HK-2 (cell line): ENCODE measurements at regions not wholly inside any gene's neighbourhood (a gene's known extent, or its start where the extent isn't known, plus 50 kb on each side); places are given as distances from the start of the nearest gene placed in this dataset.

Source experiments
- DNase-seq: peaks from one replicate; pipeline ENCODE4 v3.0.0-alpha.2; 2018; ENCODE audit not compliant: unreplicated experiment

- no peak for DNase-seq
These were observed 117.5 kb downstream of the MACIR start for GRCh38 chr5:103375863-103376591.

DNA sequence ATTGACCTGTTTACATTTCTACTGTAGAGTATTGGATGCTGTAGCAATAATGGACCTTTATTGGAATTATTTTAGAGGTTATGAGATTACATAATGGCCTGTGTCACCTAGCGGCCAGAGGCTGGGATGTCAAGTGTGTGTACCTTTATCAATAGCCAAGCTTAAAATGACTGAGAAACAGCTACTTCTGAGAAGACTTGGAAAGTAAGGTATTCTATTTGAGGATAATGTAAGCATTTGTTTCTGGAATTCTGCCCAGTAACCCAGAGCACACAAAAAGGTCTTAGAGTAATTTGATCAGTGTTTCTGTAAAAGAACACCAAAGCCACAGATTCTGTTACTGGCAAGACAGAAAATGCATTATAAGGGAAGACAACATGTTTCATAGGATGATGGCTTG lies 116.8 kb downstream of the MACIR start:
- DNase-seq: no peak

GRCh38 chr5:103374473-103374963 lies 116.0 kb downstream of the MACIR start:
- no peak for DNase-seq

GRCh38 chr5:103373597-103374472 lies 115.3 kb downstream of the MACIR start:
- DNase-seq: no peak

DNA sequence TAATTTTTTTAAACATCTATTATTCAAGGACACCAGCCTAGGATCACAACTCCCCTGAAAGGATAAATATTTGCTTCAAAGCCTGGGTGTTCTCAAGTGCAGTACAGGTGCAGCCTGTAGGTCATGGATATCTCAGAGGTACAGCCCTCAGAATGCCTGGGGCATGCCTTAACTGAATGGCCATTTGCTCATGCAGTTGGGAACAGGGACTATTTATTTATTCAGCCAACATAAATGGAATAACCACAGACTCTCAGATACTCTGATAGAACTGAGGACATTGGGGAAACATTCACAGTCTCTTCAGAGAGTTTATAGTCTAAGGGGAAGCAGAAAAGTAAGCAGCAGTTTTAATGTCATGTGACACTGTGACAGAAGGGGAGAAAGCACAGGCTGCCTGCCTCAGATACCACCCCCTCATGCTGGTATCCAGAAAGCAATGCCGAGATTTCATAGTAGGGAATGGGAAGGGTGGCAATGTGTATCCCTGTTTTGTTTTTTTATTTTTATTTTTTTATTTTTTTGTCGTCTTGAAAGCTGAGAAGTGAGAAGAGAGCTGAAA lies 112.6 kb downstream of the MACIR start:
- no peak for DNase-seq

- no peak for DNase-seq
These were observed 110.9 kb downstream of the MACIR start for GRCh38 chr5:103369125-103370120.

DNA sequence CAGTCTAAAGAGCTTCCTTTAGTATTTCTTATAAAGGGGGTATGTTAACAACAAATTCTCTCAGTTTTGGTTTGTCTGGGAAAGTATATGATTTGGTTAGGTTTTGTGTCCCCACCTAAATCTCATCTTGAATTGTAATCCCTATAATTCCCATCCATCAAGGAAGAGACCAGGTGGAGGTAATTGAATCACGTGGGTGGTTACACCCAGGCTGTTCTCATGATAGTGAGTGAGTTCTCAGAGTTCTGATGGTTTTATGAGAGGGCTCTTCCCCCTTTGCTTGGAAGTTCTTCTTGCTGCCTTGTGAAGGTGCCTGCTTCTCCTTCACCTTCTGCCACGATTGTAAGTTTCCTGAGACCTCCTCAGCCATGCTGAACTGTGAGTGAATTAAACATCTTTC lies 109.1 kb downstream of the MACIR start:
- DNase-seq: no peak

DNA sequence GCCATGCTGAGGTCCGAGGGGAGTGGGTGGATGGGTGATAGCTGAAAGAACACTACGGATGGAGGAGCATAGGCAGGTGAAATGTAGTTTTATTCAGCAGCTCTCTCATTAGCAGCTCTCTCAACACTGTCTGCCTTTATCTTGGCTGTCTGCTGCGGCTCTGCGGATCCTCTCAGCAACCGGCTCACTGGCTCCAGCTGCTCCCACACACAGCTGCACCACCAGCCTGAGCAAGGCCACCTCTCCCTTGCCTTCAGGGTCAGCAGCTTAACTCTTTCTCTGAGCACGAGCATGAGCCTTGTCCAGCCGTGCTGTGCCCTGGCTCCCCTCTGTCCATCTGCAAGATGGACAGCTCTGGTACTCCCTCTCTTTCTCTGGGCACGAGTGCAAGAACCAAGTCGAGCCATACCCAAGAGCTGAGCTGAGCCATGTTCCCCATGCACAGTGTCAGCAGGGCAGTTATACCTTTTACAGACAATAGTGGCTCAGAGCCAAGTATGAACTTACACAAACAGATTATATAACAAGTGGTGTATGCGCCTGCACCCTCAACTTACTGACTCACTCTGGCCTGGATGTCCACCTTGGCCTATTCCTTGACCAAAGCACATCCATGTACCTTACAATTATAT lies 108.5 kb downstream of the MACIR start:
- DNase-seq: no peak

GRCh38 chr5:103364074-103364473 lies 105.5 kb downstream of the MACIR start:
- no peak for DNase-seq

DNA sequence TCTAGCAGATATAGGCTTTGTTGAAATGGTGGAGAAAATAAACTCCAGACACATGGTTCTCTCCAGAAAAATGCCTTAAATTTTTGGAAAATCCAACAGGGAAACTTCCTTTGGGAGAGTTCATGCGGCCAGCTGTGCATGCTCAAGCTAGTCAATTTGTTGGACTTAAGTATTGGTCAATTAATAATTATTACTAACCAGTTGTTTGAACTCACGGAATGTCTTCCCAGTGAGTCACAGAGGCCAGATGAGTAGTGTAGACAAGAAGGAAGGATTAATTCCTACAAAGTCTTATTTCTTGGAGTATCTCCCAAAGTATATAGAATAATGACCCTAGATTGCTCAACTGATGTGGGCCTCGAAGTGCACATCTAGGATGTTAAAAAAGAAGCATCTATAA lies 103.6 kb downstream of the MACIR start:
- no peak for DNase-seq

DNA sequence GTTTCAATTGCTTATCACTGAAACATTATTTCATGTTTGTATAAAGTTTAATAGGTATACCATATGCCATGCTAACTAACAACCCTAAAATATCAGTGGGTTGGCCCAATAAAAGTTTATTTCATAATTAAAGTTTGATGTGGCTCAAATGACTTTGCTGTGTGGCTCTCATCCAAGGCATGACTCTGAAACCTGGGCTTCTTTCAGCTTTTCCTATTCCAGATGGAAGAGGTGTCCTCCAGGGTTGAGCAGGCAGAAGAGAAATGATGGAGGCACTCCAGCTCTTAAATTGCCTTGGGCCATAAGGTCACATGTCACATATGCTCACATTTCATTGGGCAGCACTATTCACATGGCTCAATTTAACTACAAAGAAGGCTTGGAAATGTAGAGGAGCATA lies 101.9 kb downstream of the MACIR start:
- DNase-seq: no peak

DNA sequence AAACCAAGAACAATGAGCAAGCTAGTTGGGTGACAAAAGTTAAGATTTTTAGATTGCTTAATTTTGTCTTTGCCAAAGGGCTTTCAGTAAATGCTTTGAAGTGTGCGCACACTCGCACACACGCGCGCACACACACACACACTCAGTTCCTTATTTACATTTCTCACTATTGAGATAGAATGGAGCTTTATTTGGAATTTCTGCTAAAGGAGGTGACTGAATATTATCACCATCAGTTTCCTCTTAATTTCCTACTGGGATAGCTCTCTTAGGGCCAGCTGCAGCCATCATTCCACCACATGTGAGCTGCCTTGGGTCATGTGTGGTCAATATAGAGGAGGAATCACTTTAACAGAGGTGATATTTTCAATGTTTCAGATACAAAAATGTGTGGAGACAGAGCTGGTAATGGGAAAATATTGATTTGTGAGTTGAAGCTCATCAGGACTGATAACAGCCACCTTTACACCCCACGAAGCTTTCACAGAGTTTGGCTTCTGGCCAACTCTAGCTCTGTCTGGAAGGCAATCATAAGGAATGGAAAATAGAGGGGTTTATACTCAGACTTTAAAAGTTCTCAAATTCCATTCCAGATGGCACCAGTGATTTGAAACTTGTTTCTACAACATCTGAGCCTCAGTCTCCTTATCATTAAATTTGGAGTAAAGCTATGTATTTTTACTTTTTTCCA lies 99.9 kb downstream of the MACIR start:
- DNase-seq: no peak

DNA sequence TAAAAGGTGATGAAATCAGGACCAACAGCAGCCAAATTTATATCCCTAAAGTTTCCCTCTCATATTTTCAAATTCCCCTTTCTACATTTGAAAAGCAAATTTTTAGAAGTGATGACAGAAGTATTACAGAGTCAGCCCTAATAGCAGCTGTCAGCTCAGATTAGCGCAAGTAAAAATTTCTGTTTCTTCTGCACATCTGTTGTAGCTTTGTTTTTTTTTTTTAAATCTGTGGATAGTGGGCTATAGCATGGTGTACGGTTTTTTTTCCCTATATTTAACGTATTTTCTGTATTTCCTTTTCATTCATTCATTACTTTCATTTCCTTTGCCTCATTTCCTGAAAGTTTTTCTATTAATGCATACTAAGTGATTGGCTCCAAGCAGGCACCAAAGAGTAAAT lies 99.1 kb downstream of the MACIR start:
- DNase-seq: no peak

GRCh38 chr5:103356350-103357091 lies 98.0 kb downstream of the MACIR start:
- no peak for DNase-seq

GRCh38 chr5:103355579-103355978 lies 97.0 kb downstream of the MACIR start:
- DNase-seq: no peak

DNA sequence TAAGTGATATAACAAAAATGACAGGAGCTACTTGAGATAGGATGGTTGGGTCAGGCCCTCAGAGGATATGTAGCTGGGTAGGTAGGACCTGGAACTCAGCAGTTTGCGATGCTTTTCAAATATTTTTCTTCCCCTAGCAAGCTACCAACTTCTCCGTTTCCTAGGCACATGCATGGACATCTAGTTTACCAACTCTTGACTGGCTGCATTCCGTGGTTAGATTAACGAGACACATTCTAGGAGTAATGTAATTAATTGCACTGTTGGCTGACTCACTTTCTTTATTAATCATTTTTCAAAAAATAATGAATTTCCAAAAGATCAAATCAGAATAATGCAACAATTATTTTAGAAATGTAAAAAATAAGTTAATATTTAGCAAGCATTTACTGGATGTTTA lies 95.9 kb downstream of the MACIR start:
- no peak for DNase-seq

DNA sequence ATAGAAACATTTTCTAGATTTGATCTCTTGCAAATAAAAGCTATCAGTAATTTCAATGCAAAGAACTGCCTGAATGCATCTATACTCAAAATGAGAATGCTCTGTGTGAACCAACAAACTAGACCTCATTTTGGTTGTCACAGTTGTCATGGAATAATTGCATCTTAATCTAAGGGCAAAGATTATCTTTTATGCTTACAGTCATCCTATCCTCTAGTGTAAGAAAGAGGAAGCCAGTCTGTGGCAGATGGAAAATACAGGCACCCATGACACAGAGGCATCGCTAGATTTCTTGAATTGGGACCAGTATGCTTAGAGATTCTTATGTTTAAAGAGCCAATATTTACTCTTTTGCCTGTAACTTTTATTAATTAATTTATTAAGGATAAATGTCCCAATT lies 95.0 kb downstream of the MACIR start:
- no peak for DNase-seq

DNA sequence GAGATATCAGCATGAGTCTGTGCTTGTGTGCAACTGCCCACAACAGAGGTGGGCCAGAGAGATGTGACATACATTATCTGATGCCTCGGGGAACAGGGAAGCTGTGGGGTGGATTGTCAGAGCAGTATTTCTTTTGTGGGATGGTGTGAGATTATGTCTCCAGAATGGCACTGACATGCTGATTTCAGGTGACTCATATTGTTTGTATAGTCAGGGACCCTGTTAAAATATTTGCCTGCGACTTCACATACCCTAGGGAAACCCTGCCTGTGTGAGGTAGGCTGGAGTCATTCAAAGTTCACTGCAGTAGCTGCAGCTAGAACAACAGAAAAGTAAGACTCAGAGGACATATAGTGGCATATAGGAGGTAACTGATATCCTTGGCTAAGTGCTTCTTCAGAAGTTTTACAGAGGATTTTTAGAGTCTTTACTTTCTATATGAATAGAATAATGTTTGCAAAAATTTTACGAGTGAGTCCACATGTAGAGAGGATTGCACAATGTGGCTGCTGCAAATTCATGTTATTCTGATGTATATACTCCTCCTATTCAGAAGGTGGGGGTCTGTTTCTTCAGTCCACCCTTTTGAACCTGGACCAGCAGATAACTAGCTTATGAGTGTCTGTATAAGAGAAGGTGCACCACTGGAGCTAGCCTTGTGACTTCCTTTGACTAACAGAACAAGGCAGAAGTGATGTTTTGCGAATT lies 89.3 kb downstream of the MACIR start:
- DNase-seq: no peak

DNA sequence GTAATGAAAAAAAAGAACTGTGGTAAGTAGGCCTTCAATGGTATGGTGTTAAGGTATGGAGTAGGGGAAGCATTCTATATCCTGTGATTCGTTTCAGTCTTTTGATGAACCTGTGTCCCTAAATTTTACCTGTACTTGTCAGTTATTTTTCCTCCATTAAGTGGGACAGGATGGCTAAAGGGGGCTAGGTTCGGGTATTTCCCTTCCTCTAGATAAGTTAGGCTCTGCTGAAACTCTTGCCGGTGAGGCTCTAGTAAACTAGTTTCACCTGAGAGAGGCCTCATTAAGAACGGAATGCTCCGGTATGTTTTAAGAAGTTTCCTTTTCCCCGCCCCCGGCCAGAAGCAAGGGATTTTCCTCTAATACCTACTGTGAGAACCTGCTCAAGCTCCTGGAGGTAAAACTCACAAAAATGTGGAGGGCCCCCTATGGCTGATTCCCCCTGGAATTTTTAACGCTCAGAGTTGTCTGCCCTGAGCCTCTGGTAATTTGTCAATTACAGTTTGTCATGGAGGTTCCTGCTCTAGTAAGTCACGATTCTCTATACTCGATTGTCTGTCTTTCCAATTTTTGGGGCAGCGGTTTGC lies 87.7 kb downstream of the MACIR start:
- no peak for DNase-seq
